ENCODE measurements at regions not wholly inside any gene's neighbourhood (a gene's known extent, or its start where the extent isn't known, plus 50 kb on each side); places are given as distances from the start of the nearest gene placed in this dataset.

DNA sequence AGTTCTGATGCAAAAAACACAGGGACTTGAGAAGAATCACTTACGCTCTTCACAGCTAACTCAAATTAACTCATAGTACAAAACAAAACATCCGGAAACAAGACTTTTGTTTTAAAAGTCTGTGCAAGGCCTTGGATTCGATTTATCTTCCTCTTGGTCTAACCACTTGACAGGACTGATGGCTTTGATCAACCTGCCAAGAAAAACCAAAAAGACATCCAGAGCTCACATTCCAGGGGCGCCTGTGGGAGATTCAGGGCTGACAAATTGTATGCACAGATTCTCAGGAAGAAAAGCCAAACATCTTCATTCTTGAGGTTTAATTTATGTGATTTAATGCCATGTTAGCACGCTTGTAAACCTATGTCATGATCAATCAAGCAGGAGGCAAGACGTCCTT is 129.1 kb upstream of the TMCC3 start:
- Histone ChIP-seq H3K36me3 (no peaks in the 10 kb centered on the region), H3K27me3 (peaks cover 4% of the 10 kb centered on the region; the same call in 1 of the 2 replicates), H3K4me3 (no peak overlapping the region), H3K9me3 (peaks cover 5% of the 10 kb centered on the region; the same call in 1 of the 2 replicates)
- DNase-seq: peak; percentile 53

DNA sequence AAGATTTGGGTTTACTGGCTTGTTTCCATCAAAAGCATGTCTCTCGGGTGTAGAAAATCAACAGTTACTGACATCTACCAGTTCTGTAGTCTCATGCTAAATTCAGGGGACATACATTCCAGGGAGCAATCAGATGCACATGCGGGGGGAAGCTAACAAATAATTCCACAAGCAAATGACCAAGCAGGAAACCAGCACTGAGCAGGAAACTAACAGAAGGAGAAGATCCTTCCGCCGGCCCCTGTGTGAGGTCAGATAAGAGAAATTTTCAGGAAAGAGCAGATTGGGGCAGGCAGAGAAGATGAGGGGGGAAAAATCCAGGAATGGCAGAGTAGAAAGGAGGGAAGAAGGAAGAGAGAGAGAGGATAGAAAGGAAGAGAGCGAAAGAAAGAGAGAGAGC is 127.6 kb upstream of the TMCC3 start:
- Histone ChIP-seq H3K9me3 (peaks cover 6% of the 10 kb centered on the region; the same call in 1 of the 2 replicates), H3K4me3 (no peak overlapping the region), H3K27me3 (peaks cover 4% of the 10 kb centered on the region; the same call in 1 of the 2 replicates), H3K36me3 (no peaks in the 10 kb centered on the region)
- DNase-seq: no peak

DNA sequence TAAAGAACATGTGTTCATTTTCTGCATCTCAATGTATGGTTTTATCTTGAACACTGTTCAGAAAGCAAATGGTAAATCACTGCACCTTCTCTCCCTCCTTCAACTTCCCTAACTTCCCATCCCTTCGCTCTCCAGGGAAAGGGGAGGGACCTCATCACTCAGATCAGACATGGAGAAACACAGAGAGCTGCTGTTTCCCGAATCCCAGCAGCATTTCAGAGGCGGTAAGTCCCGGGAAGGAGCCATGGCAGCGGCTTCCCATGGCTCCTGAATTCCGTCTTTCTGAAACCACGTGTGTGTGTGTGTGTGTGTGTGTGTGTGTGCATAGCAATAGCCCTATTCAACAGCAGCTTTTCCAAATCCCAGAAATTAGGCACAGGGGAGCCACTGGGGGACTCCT is 125.4 kb upstream of the TMCC3 start:
- Histone ChIP-seq H3K36me3 (no peaks in the 10 kb centered on the region), H3K27me3 (peaks cover 4% of the 10 kb centered on the region; the same call in 1 of the 2 replicates), H3K4me3 (no peak overlapping the region), H3K9me3 (peaks cover 2% of the 10 kb centered on the region; the same call in 1 of the 2 replicates)
- DNase-seq: no peak

DNA sequence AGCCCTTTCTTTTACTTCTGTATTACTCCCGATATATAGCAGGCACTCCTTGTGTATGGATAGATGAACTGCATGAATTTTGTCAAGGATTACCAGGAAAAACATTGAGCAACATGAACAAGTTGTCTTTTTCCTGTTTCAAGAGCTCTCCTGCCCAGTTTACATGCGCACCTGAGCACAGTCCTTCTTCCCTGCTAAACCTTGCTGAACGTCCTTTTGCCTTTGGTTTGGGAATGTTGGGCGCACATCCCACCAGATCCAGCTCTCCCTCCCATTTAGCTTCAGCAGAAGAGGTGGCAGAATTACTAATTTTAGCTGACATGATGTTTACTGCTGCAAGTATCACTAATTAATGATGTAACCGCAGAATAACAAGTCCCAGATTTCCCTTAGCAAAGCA is 121.4 kb upstream of the TMCC3 start:
- no peak for DNase-seq
- H3K9me3 ChIP-seq: peaks cover 2% of the 10 kb centered on the region; the same call in 1 of the 2 replicates
- H3K4me3 ChIP-seq: no peak overlapping the region
- no peaks in the 10 kb centered on the region for H3K27me3 ChIP-seq
- no peaks in the 10 kb centered on the region for H3K36me3 ChIP-seq

DNA sequence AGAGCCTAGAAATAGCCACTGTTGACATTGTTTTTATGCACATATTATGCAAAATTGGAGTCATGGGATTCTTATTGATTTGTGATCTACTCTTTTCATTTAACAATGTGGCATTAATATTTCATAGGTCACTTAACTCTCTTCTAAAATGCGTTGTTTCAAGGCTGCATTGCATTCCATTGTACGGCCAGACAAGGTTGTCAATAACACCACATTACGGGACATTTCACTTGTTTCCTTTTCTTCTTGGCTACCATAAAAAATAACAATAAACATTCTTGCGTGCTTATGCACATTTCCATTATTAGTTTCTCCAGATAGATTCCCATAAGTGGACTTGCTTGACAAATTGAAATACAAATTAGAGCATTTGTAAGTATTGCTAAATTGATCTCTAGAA is 120.8 kb upstream of the TMCC3 start:
- Histone ChIP-seq H3K9me3 (peaks cover 2% of the 10 kb centered on the region; the same call in 1 of the 2 replicates), H3K36me3 (no peaks in the 10 kb centered on the region), H3K27me3 (no peaks in the 10 kb centered on the region), H3K4me3 (no peak overlapping the region)
- DNase-seq: no peak

DNA sequence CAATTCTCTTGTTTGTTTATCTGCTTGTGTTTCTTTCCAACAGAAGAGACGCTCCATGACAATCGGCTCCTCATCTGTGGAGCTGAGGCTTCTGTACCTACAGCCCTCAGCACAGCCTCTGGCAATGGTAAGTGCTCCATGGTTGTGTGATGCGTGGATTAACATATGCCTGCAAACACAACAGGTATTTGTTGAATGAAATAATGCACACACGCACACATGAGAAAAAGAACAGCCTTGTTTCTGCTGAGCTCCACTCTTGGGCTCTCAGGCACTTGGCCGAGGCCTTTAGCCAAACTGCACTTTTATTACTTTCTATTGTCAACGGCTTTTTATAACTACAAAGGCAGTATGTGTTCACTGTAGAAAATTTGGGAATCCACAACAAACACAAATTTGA is 120.4 kb upstream of the TMCC3 start:
- no peak overlapping the region for H3K4me3 ChIP-seq
- peaks cover 2% of the 10 kb centered on the region; the same call in 1 of the 2 replicates for H3K9me3 ChIP-seq
- no peak for DNase-seq
- no peaks in the 10 kb centered on the region for H3K27me3 ChIP-seq
- no peaks in the 10 kb centered on the region for H3K36me3 ChIP-seq

DNA sequence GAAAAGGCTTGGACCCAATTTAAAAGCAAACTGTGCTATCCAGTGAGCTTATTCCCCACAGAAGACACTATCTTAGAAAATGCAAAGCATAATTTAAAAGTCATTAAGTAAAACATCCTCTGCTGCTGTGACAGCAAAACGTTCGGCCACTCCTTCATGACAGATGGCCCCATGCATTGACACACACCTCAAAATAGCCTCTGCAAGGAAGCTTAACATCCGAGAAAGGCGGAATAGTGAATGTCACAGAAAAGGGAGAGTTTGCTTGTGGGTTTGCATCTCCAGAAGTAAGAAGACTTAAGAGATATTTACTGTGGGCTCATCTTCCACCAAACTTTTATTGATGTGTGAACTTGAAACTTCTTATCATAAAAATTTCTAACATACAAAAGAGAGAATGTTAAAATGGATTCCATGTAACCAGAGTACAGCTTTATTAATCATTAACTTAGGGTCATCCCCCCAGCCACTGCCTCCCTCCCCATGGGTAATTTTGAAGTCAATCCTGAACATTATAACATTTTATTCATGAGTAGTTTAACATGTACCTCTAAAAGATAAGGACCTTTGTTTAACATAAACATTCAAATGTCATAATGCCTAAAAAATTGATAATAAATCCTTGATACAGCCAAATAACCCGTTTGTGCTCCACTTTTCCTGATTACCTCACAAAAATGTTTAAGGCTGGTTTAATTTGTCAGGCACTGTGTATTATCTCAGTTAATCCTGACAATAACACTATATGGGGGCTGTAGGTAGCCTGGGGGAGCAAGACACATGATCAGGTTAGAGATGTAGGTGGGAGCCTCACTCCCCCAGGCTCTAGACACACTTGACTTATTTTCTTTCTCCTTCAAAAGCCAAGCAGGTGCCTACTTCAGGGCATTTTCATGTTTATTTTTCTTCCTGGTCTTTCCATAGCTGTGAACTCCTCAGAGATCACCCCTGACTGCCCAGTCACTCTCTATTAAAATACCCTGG is 119.7 kb upstream of the TMCC3 start:
- Histone ChIP-seq H3K9me3 (peaks cover 2% of the 10 kb centered on the region; the same call in 1 of the 2 replicates), H3K27me3 (no peaks in the 10 kb centered on the region), H3K36me3 (no peaks in the 10 kb centered on the region), H3K4me3 (no peak overlapping the region)
- no peak for DNase-seq

DNA sequence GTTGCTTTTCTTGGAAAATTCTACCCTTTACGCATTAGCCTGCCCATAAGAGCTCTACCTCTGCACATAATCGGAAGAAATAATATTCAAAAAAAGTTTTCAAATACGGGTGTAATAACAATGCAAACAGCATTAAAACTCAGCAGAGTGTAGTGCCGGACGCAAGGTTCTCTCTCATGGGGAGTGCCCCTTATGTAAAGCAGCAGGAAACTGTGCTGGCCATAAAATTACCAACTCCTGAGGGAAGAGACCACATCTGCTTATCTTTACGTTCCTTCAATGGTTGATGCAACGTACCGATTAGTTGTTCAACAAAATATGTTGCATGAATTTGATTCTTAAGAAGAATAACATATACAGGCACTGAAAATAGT is 118.7 kb upstream of the TMCC3 start:
- H3K4me3 ChIP-seq: no peak overlapping the region
- DNase-seq: no peak
- H3K9me3 ChIP-seq: peaks cover 2% of the 10 kb centered on the region; the same call in 1 of the 2 replicates
- no peaks in the 10 kb centered on the region for H3K27me3 ChIP-seq
- H3K36me3 ChIP-seq: no peaks in the 10 kb centered on the region

DNA sequence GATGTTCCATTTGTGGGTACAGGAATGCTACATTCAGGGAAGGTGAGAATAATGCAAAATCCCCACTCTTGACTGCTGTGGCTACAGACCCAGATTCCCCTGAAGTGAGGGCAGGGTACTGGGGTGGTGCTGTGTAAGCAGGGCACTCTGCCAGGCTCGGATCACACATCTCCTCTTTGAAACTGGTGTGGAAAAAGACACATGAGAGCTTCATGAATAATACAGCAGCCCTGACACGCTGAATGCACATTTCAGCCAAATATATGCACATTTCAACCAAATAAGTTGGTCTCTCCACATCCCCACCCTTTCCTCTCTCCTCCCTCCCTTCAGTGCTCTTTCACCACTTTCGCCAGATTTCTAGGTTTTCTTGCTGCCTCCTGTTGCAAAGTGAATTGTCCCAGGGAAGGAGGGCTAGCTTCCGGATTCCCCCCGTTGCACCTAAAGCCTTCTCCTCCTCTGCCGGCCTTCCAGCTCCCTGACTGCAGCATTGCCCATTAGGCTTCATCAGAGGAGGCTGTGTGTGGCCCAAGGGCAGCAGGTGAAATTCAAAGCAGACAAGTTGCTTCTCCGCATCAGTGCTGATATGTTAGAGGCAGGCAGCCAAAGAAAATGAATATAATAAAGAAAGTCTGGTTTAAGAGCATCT is 118.2 kb upstream of the TMCC3 start:
- no peaks in the 10 kb centered on the region for H3K27me3 ChIP-seq
- DNase-seq: no peak
- no peaks in the 10 kb centered on the region for H3K9me3 ChIP-seq

DNA sequence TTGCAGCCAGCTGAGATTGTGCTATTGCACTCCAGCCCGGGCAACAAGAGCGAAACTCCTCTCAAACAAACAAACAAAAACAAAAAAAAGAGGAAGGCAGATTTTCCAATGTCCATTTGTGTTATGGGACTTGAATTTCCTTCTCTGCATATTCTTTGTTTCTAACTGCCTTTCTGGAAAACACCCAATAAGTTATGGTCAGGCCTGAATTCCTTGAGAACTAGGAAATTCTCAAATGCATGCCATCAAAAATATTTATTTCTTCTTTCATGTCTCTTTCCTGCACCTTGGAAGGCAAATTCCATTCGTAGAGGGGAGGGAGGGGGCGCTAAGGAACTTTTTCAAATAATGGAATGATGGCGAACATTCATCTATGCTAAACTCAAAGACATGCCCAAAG is 117.6 kb upstream of the TMCC3 start:
- no peak for DNase-seq
- Histone ChIP-seq H3K9me3 (no peaks in the 10 kb centered on the region), H3K36me3 (no peaks in the 10 kb centered on the region), H3K4me3 (no peak overlapping the region), H3K27me3 (no peaks in the 10 kb centered on the region)

More for the DNA sequence above, 118.2 kb upstream of the TMCC3 start:
- Histone ChIP-seq H3K4me3 (no peak overlapping the region), H3K36me3 (no peaks in the 10 kb centered on the region)

DNA sequence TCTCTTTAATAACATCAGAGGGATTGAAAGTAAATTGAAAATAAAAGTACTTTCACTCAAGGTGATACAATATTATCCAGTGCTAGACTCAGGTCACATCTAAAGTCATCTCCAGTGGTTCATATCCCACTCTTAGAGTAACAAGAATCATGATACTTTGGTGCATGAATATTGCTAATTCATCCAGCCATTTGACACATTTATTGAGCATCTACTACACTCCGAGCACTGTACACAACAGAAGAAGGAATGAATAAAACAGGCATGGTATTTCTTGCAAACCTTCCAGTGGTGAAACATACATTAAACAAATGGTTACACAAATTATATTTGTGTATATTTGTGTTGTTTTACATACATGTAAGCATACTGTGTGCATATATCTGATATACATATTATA is 116.0 kb upstream of the TMCC3 start:
- Histone ChIP-seq H3K9me3 (no peaks in the 10 kb centered on the region), H3K36me3 (no peaks in the 10 kb centered on the region), H3K4me3 (no peak overlapping the region), H3K27me3 (no peaks in the 10 kb centered on the region)
- no peak for DNase-seq

DNA sequence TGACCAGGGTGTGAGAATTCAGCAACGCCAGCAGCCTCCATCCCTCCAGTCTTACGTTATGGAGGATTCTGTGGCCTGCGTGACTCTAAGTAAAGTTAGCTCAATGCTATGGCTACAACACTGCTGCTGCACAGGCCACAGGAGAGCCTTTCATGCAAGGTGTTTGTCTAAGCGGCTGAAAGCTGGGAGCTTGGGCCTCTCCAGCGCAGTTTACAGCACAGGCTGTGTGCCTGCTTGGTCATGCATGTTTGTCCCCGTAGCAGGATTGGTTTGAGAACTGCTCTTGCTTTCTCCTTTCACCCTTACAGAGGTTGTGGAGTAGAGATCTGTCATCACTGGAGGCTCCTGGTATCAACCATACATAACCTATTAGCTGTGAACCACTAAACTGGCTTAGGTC is 113.1 kb upstream of the TMCC3 start:
- no peaks in the 10 kb centered on the region for H3K36me3 ChIP-seq
- DNase-seq: no peak
- H3K9me3 ChIP-seq: no peaks in the 10 kb centered on the region
- no peaks in the 10 kb centered on the region for H3K27me3 ChIP-seq
- no peak overlapping the region for H3K4me3 ChIP-seq

DNA sequence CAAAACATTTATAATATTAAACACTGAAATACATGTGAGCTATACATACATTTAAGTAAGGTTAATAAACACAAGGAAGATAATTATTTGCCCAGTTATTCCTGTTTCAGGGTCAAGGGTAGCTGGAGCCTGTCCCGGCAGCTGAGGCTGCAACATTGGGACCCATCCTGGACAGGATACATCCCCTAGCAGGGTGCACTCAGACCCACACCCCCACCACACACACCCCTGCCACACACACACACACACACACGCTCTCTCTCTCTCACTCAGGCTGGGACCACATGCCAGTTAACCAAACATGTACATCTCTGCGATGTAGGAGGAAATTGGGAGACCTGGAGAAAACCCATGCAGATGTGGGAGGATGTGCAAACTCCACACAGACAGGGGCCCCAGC is 112.6 kb upstream of the TMCC3 start:
- Histone ChIP-seq H3K27me3 (no peaks in the 10 kb centered on the region), H3K9me3 (no peaks in the 10 kb centered on the region), H3K36me3 (no peaks in the 10 kb centered on the region), H3K4me3 (no peak overlapping the region)
- DNase-seq: no peak

DNA sequence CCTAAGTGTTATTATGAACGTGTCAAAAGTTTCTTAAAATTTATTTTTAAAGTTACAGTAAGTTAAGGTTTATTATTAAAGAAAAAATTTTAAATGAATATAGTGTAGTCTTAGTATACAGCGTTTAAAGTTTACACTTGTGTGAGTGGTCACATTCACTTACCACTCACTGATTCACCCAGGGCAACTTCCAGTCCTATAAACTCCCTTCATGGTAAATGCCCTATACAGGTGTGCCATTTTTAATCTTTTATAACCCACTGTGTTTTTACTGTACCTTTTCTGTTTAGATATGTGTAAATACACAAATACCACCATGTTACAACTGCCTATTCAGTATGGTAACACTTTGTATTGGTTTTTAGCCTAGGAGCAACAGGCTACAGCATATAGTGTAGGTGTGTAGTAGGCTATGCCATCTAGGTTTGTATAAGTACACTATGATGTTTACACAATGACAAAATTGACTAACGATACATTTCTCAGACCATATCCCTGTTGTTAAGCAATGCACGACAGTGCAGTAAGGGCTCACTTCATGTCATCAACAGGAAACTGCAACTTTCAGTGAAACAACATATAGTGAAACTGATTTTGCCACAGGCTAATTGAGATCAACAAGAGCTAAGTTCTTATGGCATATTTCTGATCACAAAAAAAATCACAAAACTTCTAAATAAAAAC is 112.0 kb upstream of the TMCC3 start:
- H3K27me3 ChIP-seq: no peaks in the 10 kb centered on the region
- H3K4me3 ChIP-seq: no peak overlapping the region
- no peaks in the 10 kb centered on the region for H3K36me3 ChIP-seq
- H3K9me3 ChIP-seq: no peaks in the 10 kb centered on the region
- DNase-seq: no peak

DNA sequence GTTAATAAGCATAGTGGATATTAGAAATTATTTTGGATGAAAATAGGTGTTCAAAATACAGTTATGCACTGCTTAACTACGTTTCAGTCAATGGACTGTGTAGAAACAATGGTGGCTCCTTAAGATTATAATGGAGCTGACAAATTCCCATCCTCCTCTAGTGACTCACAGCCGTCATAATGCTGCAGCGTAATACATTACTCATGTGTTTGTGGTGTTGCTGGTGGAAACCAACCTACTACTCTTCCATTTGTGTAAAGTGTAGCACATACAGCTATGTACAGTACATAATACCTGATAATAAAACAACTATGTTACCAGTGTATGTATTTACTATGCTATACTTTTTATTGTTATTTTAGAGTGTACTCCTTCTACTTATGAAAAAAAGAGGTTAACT is 111.2 kb upstream of the TMCC3 start:
- peak; percentile 61 for DNase-seq
- Histone ChIP-seq H3K27me3 (no peaks in the 10 kb centered on the region), H3K4me3 (no peak overlapping the region), H3K9me3 (no peaks in the 10 kb centered on the region), H3K36me3 (no peaks in the 10 kb centered on the region)

DNA sequence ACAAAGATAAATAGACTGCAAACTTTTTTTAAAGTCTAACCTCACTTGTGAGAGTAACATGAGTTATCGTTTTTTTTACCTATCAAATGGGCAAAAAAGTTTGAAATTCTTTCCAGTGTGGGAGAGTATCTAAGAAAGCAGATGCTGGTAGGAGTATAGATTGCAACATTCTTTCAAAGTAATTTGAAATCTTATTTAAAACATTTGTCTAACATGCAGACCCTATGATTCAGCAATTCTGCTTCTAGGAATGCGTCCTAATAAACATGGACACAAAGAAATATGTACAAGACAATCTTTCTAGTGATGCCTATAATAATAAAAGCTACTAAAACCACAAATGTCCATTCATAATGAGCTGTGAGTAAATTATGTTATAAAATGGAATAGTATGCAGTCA is 110.4 kb upstream of the TMCC3 start:
- no peaks in the 10 kb centered on the region for H3K27me3 ChIP-seq
- no peaks in the 10 kb centered on the region for H3K9me3 ChIP-seq
- H3K4me3 ChIP-seq: no peak overlapping the region
- no peaks in the 10 kb centered on the region for H3K36me3 ChIP-seq
- no peak for DNase-seq

DNA sequence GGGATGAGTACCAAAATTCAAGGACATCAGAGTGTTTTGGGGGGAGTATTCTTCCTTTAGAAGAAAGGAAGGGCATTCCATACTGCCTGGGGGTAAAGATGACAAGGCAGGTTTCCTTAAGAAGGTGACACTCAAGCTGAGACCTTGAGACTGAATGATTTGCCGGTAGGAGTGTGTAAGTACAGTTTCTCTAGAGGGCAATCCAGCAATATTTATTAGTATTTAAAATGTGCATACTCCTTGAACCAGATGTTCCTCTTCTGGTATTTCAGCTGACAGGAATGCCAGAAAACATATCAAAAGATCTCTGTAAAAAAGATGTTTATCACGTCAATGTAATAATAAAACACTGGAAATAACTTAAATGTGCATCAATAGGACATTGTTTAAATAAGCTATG is 106.4 kb upstream of the TMCC3 start:
- no peaks in the 10 kb centered on the region for H3K36me3 ChIP-seq
- no peaks in the 10 kb centered on the region for H3K27me3 ChIP-seq
- no peaks in the 10 kb centered on the region for H3K9me3 ChIP-seq
- no peak for DNase-seq
- no peak overlapping the region for H3K4me3 ChIP-seq

Data from MG63 (cell line).